SK-N-SH treated with all-trans-retinoic acid at 6 μM for 48 hours (cell line): ENCODE measurements at regions not wholly inside any gene's neighbourhood (a gene's known extent, or its start where the extent isn't known, plus 50 kb on each side); places are given as distances from the start of the nearest gene placed in this dataset.

Experiments
- ATAC-seq: fragments of 200-7000 bp; cut with Tn5 transposase; 3 replicates; pipeline ENCODE4 v1.9.1; 2020; ENCODE audit warnings: mild to moderate bottlenecking, moderate library complexity
- CREB5 ChIP-seq: fragments of 250-450 bp; sonication (Bioruptor Pico); IDR thresholded peaks from 2 replicates; pipeline ENCODE4 v1.5.1; 2020; ENCODE audit warnings: low read depth, mild to moderate bottlenecking, moderate library complexity
- ESRRG ChIP-seq: fragments of 250-450 bp; sonication (Bioruptor Pico); IDR thresholded peaks from 2 replicates; pipeline ENCODE4 v1.6.1; 2021; ENCODE audit warnings: mild to moderate bottlenecking
- GLIS3 ChIP-seq: fragments of 250-450 bp; sonication (Bioruptor Pico); IDR thresholded peaks from 2 replicates; pipeline ENCODE4 v1.5.0; 2020; ENCODE audit warnings: mild to moderate bottlenecking, moderate library complexity
- ISL1 ChIP-seq: fragments of 250-450 bp; sonication (Bioruptor Pico); IDR thresholded peaks from 2 replicates; pipeline ENCODE4 v2.1.2; 2022; ENCODE audit warnings: mild to moderate bottlenecking, moderate library complexity
- OSR1 ChIP-seq: fragments of 250-450 bp; sonication (Bioruptor Pico); IDR thresholded peaks from 2 replicates; pipeline ENCODE4 v1.8.0; 2022; ENCODE audit warnings: moderate library complexity, mild to moderate bottlenecking, inconsistent platforms
- PATZ1 ChIP-seq: fragments of 250-450 bp; sonication (Bioruptor Pico); IDR thresholded peaks from 2 replicates; pipeline ENCODE4 v1.8.0; 2020; ENCODE audit warnings: mild to moderate bottlenecking, moderate library complexity, borderline replicate concordance
- POU6F1 ChIP-seq: fragments of 250-450 bp; sonication (Bioruptor Pico); IDR thresholded peaks from 2 replicates; pipeline ENCODE4 v1.8.0; 2021; ENCODE audit warnings: low read depth, mild to moderate bottlenecking, moderate library complexity, borderline replicate concordance
- PPARA ChIP-seq: fragments of 250-450 bp; sonication (Bioruptor Pico); IDR thresholded peaks from 2 replicates; pipeline ENCODE4 v1.5.0; 2020; ENCODE audit warnings: mild to moderate bottlenecking, borderline replicate concordance
- RARB ChIP-seq: fragments of 250-450 bp; sonication (Bioruptor Pico); IDR thresholded peaks from 2 replicates; pipeline ENCODE4 v1.8.0; 2021; ENCODE audit warnings: mild to moderate bottlenecking, moderate library complexity
- TCF4 ChIP-seq: fragments of 250-450 bp; sonication (Bioruptor Pico); IDR thresholded peaks from 2 replicates; pipeline ENCODE4 v1.8.0; 2021; ENCODE audit warnings: mild to moderate bottlenecking, moderate library complexity, borderline replicate concordance
- TOX ChIP-seq: fragments of 250-450 bp; sonication (Bioruptor Pico); IDR thresholded peaks from 2 replicates; pipeline ENCODE4 v1.8.0; 2021; ENCODE audit warnings: mild to moderate bottlenecking, moderate library complexity, borderline replicate concordance
- TSHZ2 ChIP-seq: fragments of 250-450 bp; sonication (Bioruptor Pico); IDR thresholded peaks from 2 replicates; pipeline ENCODE4 v1.5.0; 2020; ENCODE audit warnings: mild to moderate bottlenecking, moderate library complexity
- ZC3H10 ChIP-seq: fragments of 250-450 bp; sonication (Bioruptor Pico); IDR thresholded peaks from 2 replicates; pipeline ENCODE4 v1.5.1; 2021; ENCODE audit warnings: mild to moderate bottlenecking, moderate library complexity
- ZFP3 ChIP-seq: fragments of 250-450 bp; sonication (Bioruptor Pico); IDR thresholded peaks from 2 replicates; pipeline ENCODE4 v1.5.0; 2020; ENCODE audit warnings: mild to moderate bottlenecking, moderate library complexity
- ZFP30 ChIP-seq: fragments of 450-650 bp; formaldehyde crosslinking; IDR thresholded peaks from 2 replicates; pipeline ENCODE4 v1.5.0; 2022; ENCODE audit warnings: mild to moderate bottlenecking, moderate library complexity
- ZNF565 ChIP-seq: fragments of 450-650 bp; formaldehyde crosslinking; conservative IDR thresholded peaks from 2 replicates; pipeline ENCODE4 v1.5.0; 2020; ENCODE audit warnings: low read depth, mild to moderate bottlenecking, moderate library complexity
- ZNF70 ChIP-seq: fragments of 450-650 bp; formaldehyde crosslinking; IDR thresholded peaks from 2 replicates; pipeline ENCODE4 v1.5.0; 2020; ENCODE audit warnings: mild to moderate bottlenecking, moderate library complexity
- ZNF8 ChIP-seq: fragments of 450-650 bp; formaldehyde crosslinking; IDR thresholded peaks from 2 replicates; pipeline ENCODE4 v1.5.0; 2020; ENCODE audit warnings: mild to moderate bottlenecking, moderate library complexity

- TF ChIP-seq TSHZ2 (CRISPR knock-in tag) (no peak), POU6F1 (CRISPR knock-in tag) (no peak), ZFP3 (CRISPR knock-in tag) (no peak)
- TF ChIP-seq, all 23 proteins: peak for 0
These were observed 167.7 kb upstream of the KCNJ16 start (continued) for GRCh38 chr17:69907132-69907847.

- ATAC-seq: no peak; the same call in 2 of the 3 replicates
- TF ChIP-seq PPARA (no peak), ZFP3 (CRISPR knock-in tag) (no peak), RARB (CRISPR knock-in tag) (no peak), TCF4 (CRISPR knock-in tag) (no peak), ZNF8 (CRISPR knock-in tag) (no peak), ZFP30 (CRISPR knock-in tag) (no peak), ZNF565 (no peak), TOX (no peak), CREB5 (CRISPR knock-in tag) (no peak), ZNF70 (no peak), OSR1 (CRISPR knock-in tag) (no peak), ZC3H10 (CRISPR knock-in tag) (no peak), ISL1 (CRISPR knock-in tag) (no peak), PATZ1 (no peak), GLIS3 (CRISPR knock-in tag) (no peak), POU6F1 (CRISPR knock-in tag) (no peak), ESRRG (CRISPR knock-in tag) (no peak), TSHZ2 (CRISPR knock-in tag) (no peak)
- TF ChIP-seq, all 23 proteins: peak for 0
These were observed 166.2 kb upstream of the KCNJ16 start for GRCh38 chr17:69908626-69909368.
